ENCODE measurements at regions not wholly inside any gene's neighbourhood (a gene's known extent, or its start where the extent isn't known, plus 50 kb on each side); places are given as distances from the start of the nearest gene placed in this dataset.

GRCh38 chr18:30652387-30652786, 390.2 kb downstream of the DSC3 start:
- Mint-ChIP-seq H3K4me3 (no peak overlapping the region), H3K27ac (no peak overlapping the region), H3K4me1 (no peaks in the 10 kb centered on the region), H3K27me3 (no peaks in the 10 kb centered on the region), H3K36me3 (ENCODE audit: low read depth) (no peaks in the 10 kb centered on the region), H3K9me3 (no peaks in the 10 kb centered on the region)
- ATAC-seq (ENCODE audit: low read depth) (no peak), DNase-seq (no peak)
- intact Hi-C loops (cut with micrococcal nuclease): no loop called here
- POLR2A ChIA-PET: no interaction called here
- CTCF ChIA-PET: no interaction called here
- no peak for TF ChIP-seq CTCF (IDR thresholded peaks at IDR 0.05)

- H3K36me3 Mint-ChIP-seq (ENCODE audit: low read depth): no peaks in the 10 kb centered on the region
- DNase-seq (no peak), ATAC-seq (ENCODE audit: low read depth) (no peak)
- H3K4me3 Mint-ChIP-seq: no peak overlapping the region
- intact Hi-C loops (cut with micrococcal nuclease): no loop called here
- no peaks in the 10 kb centered on the region for H3K9me3 Mint-ChIP-seq
- H3K27ac Mint-ChIP-seq: no peak overlapping the region
- ChIA-PET CTCF (no interaction called here), POLR2A (no interaction called here)
- no peaks in the 10 kb centered on the region for H3K4me1 Mint-ChIP-seq
- no peak for TF ChIP-seq CTCF (IDR thresholded peaks at IDR 0.05)
- no peaks in the 10 kb centered on the region for H3K27me3 Mint-ChIP-seq
Observed at GRCh38 chr18:30650499-30650898, 392.0 kb downstream of the DSC3 start.

GRCh38 chr18:30644158-30644557, 398.4 kb downstream of the DSC3 start:
- Mint-ChIP-seq H3K4me3 (no peak overlapping the region), H3K27ac (no peak overlapping the region), H3K27me3 (no peaks in the 10 kb centered on the region), H3K4me1 (no peaks in the 10 kb centered on the region), H3K36me3 (ENCODE audit: low read depth) (no peaks in the 10 kb centered on the region), H3K9me3 (no peaks in the 10 kb centered on the region)
- CTCF ChIA-PET: no interaction called here
- ATAC-seq (ENCODE audit: low read depth): no peak
- no peak for DNase-seq
- TF ChIP-seq CTCF (IDR thresholded peaks at IDR 0.05): no peak
- intact Hi-C loops (cut with micrococcal nuclease): no loop called here
- POLR2A ChIA-PET: no interaction called here

GRCh38 chr18:30639361-30639760, 403.2 kb downstream of the DSC3 start:
- ChIA-PET CTCF (no interaction called here), POLR2A (no interaction called here)
- Mint-ChIP-seq H3K27ac (no peak overlapping the region), H3K4me1 (no peaks in the 10 kb centered on the region), H3K36me3 (ENCODE audit: low read depth) (no peaks in the 10 kb centered on the region), H3K9me3 (peaks cover 4% of the 10 kb centered on the region), H3K27me3 (no peaks in the 10 kb centered on the region), H3K4me3 (no peak overlapping the region)
- intact Hi-C loops (cut with micrococcal nuclease): no loop called here
- DNase-seq: no peak
- no peak for ATAC-seq (ENCODE audit: low read depth)
- TF ChIP-seq CTCF (IDR thresholded peaks at IDR 0.05): no peak

- no peaks in the 10 kb centered on the region for H3K36me3 Mint-ChIP-seq (ENCODE audit: low read depth)
- no peaks in the 10 kb centered on the region for H3K4me1 Mint-ChIP-seq
- no peak overlapping the region for H3K4me3 Mint-ChIP-seq
- no peak for TF ChIP-seq CTCF (IDR thresholded peaks at IDR 0.05)
- no peak for ATAC-seq (ENCODE audit: low read depth)
- no peak for DNase-seq
- H3K27me3 Mint-ChIP-seq: no peaks in the 10 kb centered on the region
- intact Hi-C loops (cut with micrococcal nuclease): no loop called here
- peaks cover 4% of the 10 kb centered on the region for H3K9me3 Mint-ChIP-seq
- POLR2A ChIA-PET: no interaction called here
- H3K27ac Mint-ChIP-seq: no peak overlapping the region
- CTCF ChIA-PET: no interaction called here
Observed at GRCh38 chr18:30634249-30634648, 408.3 kb downstream of the DSC3 start.
